OCI-LY1 (cell line): ENCODE measurements at regions not wholly inside any gene's neighbourhood (a gene's known extent, or its start where the extent isn't known, plus 50 kb on each side); places are given as distances from the start of the nearest gene placed in this dataset.

Experiments used
- CTCF ChIP-seq: fragments of 200-600 bp; sonication (generic), shearing (Covaris generic); IDR thresholded peaks from 2 replicates; pipeline ENCODE4 v1.5.1; 2017; ENCODE audit warnings: mild to moderate bottlenecking, antibody characterized with exemption, low read length, moderate library complexity, mixed read lengths
- EZH2 ChIP-seq: fragments of 200-600 bp; sonication (generic), shearing (Covaris generic); IDR thresholded peaks from 2 replicates; pipeline ENCODE4 v1.8.0; 2017; ENCODE audit warnings: borderline replicate concordance, mixed run types, mild to moderate bottlenecking, antibody characterized with exemption, low read length, moderate library complexity, mixed read lengths

GRCh38 chr16:80040814-80041213 lies 440.3 kb upstream of the MAF start:
- TF ChIP-seq CTCF = no peak
- TF ChIP-seq EZH2 = no peak
